H1 (cell line): ENCODE measurements at regions not wholly inside any gene's neighbourhood (a gene's known extent, or its start where the extent isn't known, plus 50 kb on each side); places are given as distances from the start of the nearest gene placed in this dataset.

Experiments used
- CTCF ChIA-PET: fragments of 300-600 bp; sonication (Branson Sonifier 250); formaldehyde crosslinking; loops from one replicate; lab custom pipeline; 2021; ENCODE audit not compliant: partially characterized antibody; lab: Charles Lee
- POLR2A ChIA-PET: fragments of 300-600 bp; sonication (Branson Sonifier 250); formaldehyde crosslinking; loops from one replicate; lab custom pipeline; 2021; ENCODE audit warnings: inconsistent platforms; ENCODE audit not compliant: partially characterized antibody; lab: Charles Lee
- DNase-seq, 2 experiments: peaks; one replicate each; pipeline versions ENCODE4 v3.0.0 to v3.0.0-alpha.2; 2010 to 2022; ENCODE audit warnings: low spot score in 2 of 2, low read depth in 1 of 2, mixed read lengths in 1 of 2
- FAIRE-seq: peaks from 2 replicates; lab custom pipeline; 2011; peaks lifted over from hg19 to GRCh38; lab: Jason Lieb, UNC
- H2AFZ ChIP-seq: 2 replicates; pipeline ENCODE4 v1.8.1; 2012; ENCODE audit warnings: low read length, inconsistent platforms
- H2AK5ac ChIP-seq: 2 replicates; pipeline ENCODE4 v1.6.1; 2013; ENCODE audit warnings: low read depth, low read length
- H2BK120ac ChIP-seq: replicated peaks from 2 replicates; pipeline ENCODE3; 2013; ENCODE audit warnings: low read depth, low read length, inconsistent platforms
- H2BK12ac ChIP-seq: 2 replicates; pipeline ENCODE4 v1.6.1; 2013; ENCODE audit warnings: low read depth, low read length
- H2BK15ac ChIP-seq: 2 replicates; pipeline ENCODE4 v1.6.1; 2013; ENCODE audit warnings: low read length
- H2BK20ac ChIP-seq: 2 replicates; pipeline ENCODE4 v1.6.1; 2013; ENCODE audit warnings: low read length
- H2BK5ac ChIP-seq: 2 replicates; pipeline ENCODE4 v1.6.1; 2013; ENCODE audit warnings: low read depth, low read length
- H3K14ac ChIP-seq: 2 replicates; pipeline ENCODE4 v1.6.1; 2013; ENCODE audit warnings: inconsistent platforms; ENCODE audit not compliant: insufficient read length
- H3K18ac ChIP-seq: 2 replicates; pipeline ENCODE4 v1.6.1; 2013; ENCODE audit warnings: low read length; ENCODE audit errors: extremely low read depth
- H3K23ac ChIP-seq: 2 replicates; pipeline ENCODE4 v1.6.1; 2013; ENCODE audit warnings: inconsistent platforms; ENCODE audit not compliant: insufficient read length
- H3K23me2 ChIP-seq: 2 replicates; pipeline ENCODE4 v1.6.1; 2013; ENCODE audit warnings: low read depth, low read length
- H3K27ac ChIP-seq: 2 replicates; pipeline ENCODE4 v1.6.1; 2011; ENCODE audit warnings: low read depth, low read length, inconsistent platforms
- H3K27me3 ChIP-seq, 4 experiments: replicated peaks in 1 of 4; 1 replicate in 1 of 4; 2 replicates in 3 of 4; pipeline versions ENCODE4 v1.6.1 to v1.8.1; 2011 to 2013; ENCODE audit warnings: low read length in 3 of 4, mild to moderate bottlenecking in 3 of 4, inconsistent platforms in 2 of 4, mixed read lengths in 2 of 4, moderate library complexity in 1 of 4; ENCODE audit not compliant: control insufficient read depth in 3 of 4, insufficient read depth in 3 of 4; ENCODE audit errors: extremely low read depth in 1 of 4
- H3K36me3 ChIP-seq, 4 experiments: 2 replicates each; pipeline versions ENCODE4 v1.6.1 to v1.8.1; 2011 to 2013; ENCODE audit warnings: mild to moderate bottlenecking in 4 of 4, low read length in 3 of 4, moderate library complexity in 2 of 4, control low read depth in 1 of 4, inconsistent platforms in 1 of 4; ENCODE audit not compliant: insufficient read depth in 4 of 4, control insufficient read depth in 2 of 4
- H3K4ac ChIP-seq: replicated peaks from 2 replicates; pipeline ENCODE3; 2013; ENCODE audit warnings: low read length, low read depth, mixed read lengths, inconsistent platforms; ENCODE audit not compliant: insufficient read length
- H3K4me1 ChIP-seq, 4 experiments: replicated peaks in 1 of 4; 1 replicate in 1 of 4; 2 replicates in 3 of 4; pipeline versions ENCODE4 v1.6.1 to v1.8.1; 2011 to 2013; ENCODE audit warnings: low read length in 3 of 4, inconsistent platforms in 2 of 4, mixed read lengths in 1 of 4; ENCODE audit not compliant: insufficient read depth in 4 of 4, control insufficient read depth in 3 of 4
- H3K4me2 ChIP-seq, 2 experiments: 2 replicates each; pipeline versions ENCODE4 v1.6.1 to v1.8.1; 2011 to 2013; ENCODE audit warnings: low read depth in 2 of 2, low read length in 2 of 2, control low read depth in 1 of 2, inconsistent platforms in 1 of 2, mild to moderate bottlenecking in 1 of 2; ENCODE audit not compliant: insufficient read depth in 1 of 2
- H3K4me3 ChIP-seq, 4 experiments: fragments of 200-600, 300-600 bp in 1 of 4; sonication (generic), shearing (Covaris generic), sonication (Bioruptor Twin) in 1 of 4; 2 replicates each; pipeline versions ENCODE4 v1.5.1 to v1.8.1; 2011 to 2016; ENCODE audit warnings: low read length in 4 of 4, low read depth in 3 of 4, control low read depth in 2 of 4, inconsistent platforms in 2 of 4, mild to moderate bottlenecking in 2 of 4, mixed read lengths in 1 of 4, moderate library complexity in 1 of 4; ENCODE audit not compliant: insufficient read depth in 2 of 4; ENCODE audit errors: extremely low read depth in 1 of 4
- H3K56ac ChIP-seq: replicated peaks from 2 replicates; pipeline ENCODE3; 2013; ENCODE audit warnings: low read depth, mild to moderate bottlenecking, mixed read lengths, low read length, inconsistent platforms; ENCODE audit not compliant: insufficient read length
- H3K79me1 ChIP-seq: 2 replicates; pipeline ENCODE4 v1.6.1; 2013; ENCODE audit warnings: low read depth, low read length, control low read depth
- H3K79me2 ChIP-seq, 2 experiments: 2 replicates each; pipeline versions ENCODE4 v1.6.1 to v1.8.1; 2012 to 2013; ENCODE audit warnings: low read length in 2 of 2, mild to moderate bottlenecking in 2 of 2, inconsistent platforms in 1 of 2; ENCODE audit not compliant: insufficient read depth in 2 of 2, control insufficient read depth in 1 of 2
- H3K9ac ChIP-seq, 4 experiments: replicated peaks in 1 of 4; 1 replicate in 1 of 4; 2 replicates in 3 of 4; pipeline versions ENCODE4 v1.6.1 to v1.8.1; 2011 to 2013; ENCODE audit warnings: low read depth in 3 of 4, low read length in 3 of 4, control low read depth in 2 of 4, mild to moderate bottlenecking in 2 of 4, moderate library complexity in 2 of 4, inconsistent platforms in 1 of 4; ENCODE audit errors: extremely low read depth in 1 of 4
- H3K9me3 ChIP-seq, 2 experiments: 2 replicates each; pipeline versions ENCODE4 v1.6.1 to v1.8.1; 2012 to 2013; ENCODE audit warnings: mild to moderate bottlenecking in 2 of 2, moderate library complexity in 2 of 2, control low read depth in 1 of 2, inconsistent platforms in 1 of 2, low read depth in 1 of 2, low read length in 1 of 2, mixed read lengths in 1 of 2; ENCODE audit not compliant: insufficient read depth in 2 of 2
- H4K20me1 ChIP-seq, 2 experiments: replicated peaks in 1 of 2; 2 replicates each; pipeline versions ENCODE3 to v1.8.1; 2011 to 2013; ENCODE audit warnings: inconsistent platforms in 2 of 2, low read length in 2 of 2, mild to moderate bottlenecking in 1 of 2; ENCODE audit not compliant: insufficient read depth in 2 of 2, control insufficient read depth in 1 of 2
- H4K5ac ChIP-seq: 2 replicates; pipeline ENCODE4 v1.6.1; 2013; ENCODE audit warnings: low read length, low read depth, mixed read lengths, inconsistent platforms; ENCODE audit not compliant: insufficient read length
- H4K8ac ChIP-seq: 2 replicates; pipeline ENCODE4 v1.8.0; 2013; ENCODE audit warnings: mild to moderate bottlenecking, moderate library complexity, low read length, inconsistent platforms; ENCODE audit not compliant: insufficient read depth; ENCODE audit errors: extremely low read depth
- H4K91ac ChIP-seq: replicated peaks from 2 replicates; pipeline ENCODE3; 2013; ENCODE audit warnings: low read length, mixed read lengths, inconsistent platforms; ENCODE audit not compliant: insufficient read length
- ASH2L ChIP-seq: fragments of 200-600, 300-600 bp; sonication (generic); IDR thresholded peaks from one replicate; pipeline ENCODE4 v1.7.1; 2017; ENCODE audit warnings: low read length
- EGR1 ChIP-seq: IDR thresholded peaks from 2 replicates; pipeline ENCODE4 v1.6.1; 2011; ENCODE audit warnings: low read depth, low read length, borderline replicate concordance
- POLR2A ChIP-seq, 2 experiments: IDR thresholded peaks; 1 replicate in 1 of 2; 2 replicates in 1 of 2; pipeline ENCODE4 v1.6.1; 2011; ENCODE audit warnings: low read depth in 2 of 2, low read length in 2 of 2, mild to moderate bottlenecking in 2 of 2; ENCODE audit errors: control extremely low read depth in 1 of 2
- TCF12 ChIP-seq: IDR thresholded peaks from 2 replicates; pipeline ENCODE4 v1.6.1; 2011; ENCODE audit warnings: low read depth, mild to moderate bottlenecking, low read length
- USF2 ChIP-seq: IDR thresholded peaks from 2 replicates; pipeline ENCODE4 v1.6.1; 2011; ENCODE audit warnings: low read length, improper control_type of control experiment

- Histone ChIP-seq H3K36me3 (no peaks in the 10 kb centered on the region), H3K9ac (no peak overlapping the region), H3K23ac (no peak overlapping the region), H3K4ac (no peak overlapping the region), H3K79me1 (no peaks in the 10 kb centered on the region), H4K91ac (no peak overlapping the region), H2BK20ac (no peak overlapping the region), H2BK15ac (no peak overlapping the region), H3K18ac (no peak overlapping the region), H3K56ac (no peak overlapping the region), H2BK120ac (no peak overlapping the region), H3K14ac (no peak overlapping the region), H3K79me2 (no peaks in the 10 kb centered on the region), H4K5ac (no peak overlapping the region), H3K4me1 (no peaks in the 10 kb centered on the region), H3K9me3 (no peaks in the 10 kb centered on the region), H3K4me3 (no peak overlapping the region), H3K27ac (no peak overlapping the region), H3K4me2 (no peak overlapping the region), H2AK5ac (no peak overlapping the region), H4K20me1 (no peaks in the 10 kb centered on the region), H4K8ac (no peak overlapping the region), H3K27me3 (no peaks in the 10 kb centered on the region), H2AFZ (no peak overlapping the region), H2BK5ac (no peak overlapping the region), H3K23me2 (no peaks in the 10 kb centered on the region), H2BK12ac (no peak overlapping the region)
- DNase-seq (no peak), FAIRE-seq (no peak)
- ChIA-PET CTCF (interaction anchor here (2.0 to 2.6 kb wide), 2 partner anchors 11 to 13 kb away, joined by 6 to 9 read pairs; no protein-coding TSS in a partner anchor), POLR2A (no interaction called here)
- TF ChIP-seq USF2 (no peak), ASH2L (no peak), TCF12 (no peak), POLR2A (IDR thresholded peaks at IDR 0.05; ENCODE audit: control extremely low read depth in 1 of 2, low read depth in 2 of 2, low read length in 2 of 2) (no peak), EGR1 (no peak)
Measured at GRCh38 chr2:204480676-204481075, 64.6 kb upstream of the PARD3B start.
